ENCODE measurements at regions not wholly inside any gene's neighbourhood (a gene's known extent, or its start where the extent isn't known, plus 50 kb on each side); places are given as distances from the start of the nearest gene placed in this dataset.
"Not testable (repeated sequence)": the region's sequence is repeated elsewhere in the genome, so short reads cannot be mapped to it uniquely, and the experiment has no call there.

- no peak for DNase-seq (ENCODE audit: low read depth)
Observed at GRCh38 chr15:24733659-24734058, 58.1 kb downstream of the NPAP1 start.

GRCh38 chr15:24734396-24734795 lies 58.8 kb downstream of the NPAP1 start:
- no peak for DNase-seq (ENCODE audit: low read depth)

GRCh38 chr15:24745290-24745689 lies 69.7 kb downstream of the NPAP1 start:
- no peak for DNase-seq (ENCODE audit: low read depth)

GRCh38 chr15:24746094-24746493 lies 70.5 kb downstream of the NPAP1 start:
- DNase-seq (ENCODE audit: low read depth) = no peak

- no peak for DNase-seq (ENCODE audit: low read depth)
Observed at GRCh38 chr15:24747376-24747775, 71.8 kb downstream of the NPAP1 start.

- no peak for DNase-seq (ENCODE audit: low read depth)
Observed at GRCh38 chr15:24748812-24749439, 73.4 kb downstream of the NPAP1 start.

GRCh38 chr15:24752354-24752753 lies 76.8 kb downstream of the NPAP1 start:
- DNase-seq (ENCODE audit: low read depth) = no peak

- DNase-seq (ENCODE audit: low read depth) = no peak
Observed at GRCh38 chr15:24756101-24756500, 80.5 kb downstream of the NPAP1 start.

- DNase-seq (ENCODE audit: low read depth) = no peak
Observed at GRCh38 chr15:24760066-24760465, 84.5 kb downstream of the NPAP1 start.

GRCh38 chr15:24761704-24762302 lies 86.2 kb downstream of the NPAP1 start:
- peak; percentile 5 for DNase-seq (ENCODE audit: low read depth)

- DNase-seq (ENCODE audit: low read depth) = no peak
Observed at GRCh38 chr15:24763891-24764290, 88.3 kb downstream of the NPAP1 start.

GRCh38 chr15:24764375-24765171 lies 89.0 kb downstream of the NPAP1 start:
- no peak for DNase-seq (ENCODE audit: low read depth)

- DNase-seq (ENCODE audit: low read depth) = no peak
Observed at GRCh38 chr15:24766511-24767133, 91.0 kb downstream of the NPAP1 start.

- DNase-seq (ENCODE audit: low read depth) = no peak
Observed at GRCh38 chr15:24772266-24772665, 96.7 kb downstream of the NPAP1 start.

GRCh38 chr15:24772686-24773373 lies 97.3 kb downstream of the NPAP1 start:
- peak; percentile 78 for DNase-seq (ENCODE audit: low read depth)

- no peak for DNase-seq (ENCODE audit: low read depth)
Observed at GRCh38 chr15:24777307-24777706, 101.7 kb downstream of the NPAP1 start.

- no peak for DNase-seq (ENCODE audit: low read depth)
Observed at GRCh38 chr15:24784506-24784905, 108.9 kb downstream of the NPAP1 start.

- no peak for DNase-seq (ENCODE audit: low read depth)
Observed at GRCh38 chr15:24786347-24786746, 110.8 kb downstream of the NPAP1 start.

- not testable (repeated sequence) for DNase-seq (ENCODE audit: low read depth)
Observed at GRCh38 chr15:24802624-24803023, 127.0 kb downstream of the NPAP1 start.

GRCh38 chr15:24819680-24820079 lies 135.1 kb upstream of the SNRPN start:
- DNase-seq (ENCODE audit: low read depth) = no peak

- no peak for DNase-seq (ENCODE audit: low read depth)
Observed at GRCh38 chr15:24823473-24823872, 131.3 kb upstream of the SNRPN start.

- no peak for DNase-seq (ENCODE audit: low read depth)
Observed at GRCh38 chr15:24832282-24832681, 122.5 kb upstream of the SNRPN start.

Measured in RPMI7951 (cell line).